Fibroblast of skin of left quadriceps (primary cell): ENCODE measurements at regions not wholly inside any gene's neighbourhood (a gene's known extent, or its start where the extent isn't known, plus 50 kb on each side); places are given as distances from the start of the nearest gene placed in this dataset.

ENCODE experiments used
- DNase-seq, 2 experiments: peaks; one replicate each; pipeline ENCODE4 v3.0.0-alpha.2; 2013; ENCODE audit warnings: low read depth in 2 of 2

DNA sequence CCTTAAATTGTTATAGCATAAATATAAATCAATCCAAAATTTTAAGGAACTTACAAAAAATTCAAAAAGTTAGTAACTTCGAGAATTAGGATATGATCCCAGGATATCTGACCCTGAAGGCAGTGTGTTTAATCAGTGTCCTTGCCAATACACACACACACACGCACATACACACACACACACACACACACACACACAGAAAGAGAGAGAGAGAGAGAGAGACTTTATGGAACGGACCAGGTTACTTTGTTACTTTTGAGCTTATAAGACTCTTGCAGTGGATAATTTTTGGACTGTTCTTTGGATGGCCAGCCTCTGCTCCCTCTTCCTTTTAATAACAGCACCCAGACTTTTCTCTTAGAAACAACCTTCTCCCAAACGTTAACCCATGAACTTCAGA, 322.9 kb downstream of the NFIB start:
- no peak for DNase-seq

DNA sequence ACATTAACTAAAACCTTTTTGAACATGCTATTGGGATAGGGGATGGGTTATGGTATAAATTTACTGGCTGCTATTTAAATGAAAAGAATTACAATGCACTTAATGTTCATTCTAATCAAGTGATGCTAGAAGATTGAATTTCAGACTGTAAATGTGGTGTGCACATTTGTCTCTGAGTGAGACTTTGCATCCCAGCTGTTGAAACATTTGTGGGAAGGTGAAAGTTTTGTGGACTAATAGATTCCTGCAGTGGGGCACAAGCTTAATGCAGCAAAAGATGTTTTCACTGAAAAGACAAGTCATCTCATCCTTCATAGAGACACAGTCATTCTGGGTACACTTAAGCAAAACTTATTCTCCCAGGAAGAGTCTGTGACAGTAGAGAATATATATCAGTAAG, 323.6 kb downstream of the NFIB start:
- DNase-seq = no peak

DNA sequence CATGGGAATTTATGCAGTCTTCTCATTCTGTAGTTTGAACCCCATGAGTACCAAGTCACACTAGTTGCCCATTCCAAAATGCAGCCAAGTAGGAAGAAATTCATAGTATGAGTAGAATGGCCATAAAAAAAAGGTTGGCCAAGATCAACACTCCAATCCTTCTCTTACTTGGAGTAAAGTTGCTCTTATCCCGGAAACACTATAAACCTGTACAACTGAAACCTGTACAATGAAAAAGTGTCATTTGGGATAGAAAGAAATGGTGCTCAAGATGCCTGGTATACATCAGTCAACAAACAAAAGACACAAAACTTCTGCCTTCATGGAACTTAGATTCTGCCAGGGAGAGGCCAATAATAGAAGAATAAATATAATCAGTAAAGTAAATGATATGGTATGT, 325.0 kb downstream of the NFIB start:
- DNase-seq = no peak

DNA sequence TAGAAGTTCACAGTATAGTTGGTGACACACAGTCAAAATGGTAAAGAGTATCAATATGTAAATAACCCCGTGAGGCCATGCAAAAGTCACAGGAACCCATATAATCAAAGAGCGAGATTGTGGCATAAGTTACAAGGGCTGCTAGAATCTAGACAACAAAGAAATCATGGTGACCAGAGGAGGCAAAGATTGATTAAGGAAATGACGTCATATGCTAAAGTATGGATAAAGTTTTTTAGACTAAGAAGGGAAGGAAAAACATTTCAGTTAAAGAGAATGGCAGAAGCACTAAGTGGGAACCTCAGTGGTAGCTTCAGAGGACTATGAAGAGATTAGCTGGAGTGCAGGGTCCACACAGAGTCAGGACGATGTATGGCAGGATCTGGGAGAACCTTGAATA, 330.3 kb downstream of the NFIB start:
- DNase-seq = no peak

DNA sequence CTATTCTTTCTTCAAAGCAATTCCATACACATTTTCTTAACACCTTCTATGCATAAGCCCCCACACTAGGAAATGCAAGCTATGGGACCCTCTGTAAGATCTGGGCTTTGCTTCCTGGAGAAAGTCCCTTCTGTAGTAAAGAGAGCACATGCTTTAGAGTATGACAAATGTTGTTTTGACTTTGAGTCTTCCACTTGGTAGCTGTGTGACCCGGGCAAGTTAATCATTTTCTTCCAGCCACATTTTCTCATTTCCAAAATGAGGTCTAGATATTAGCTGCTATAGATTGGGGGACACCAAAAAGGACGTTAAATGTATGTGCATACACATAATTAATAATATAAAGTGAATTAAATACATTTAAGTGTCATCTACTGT, 334.0 kb downstream of the NFIB start:
- DNase-seq = no peak

DNA sequence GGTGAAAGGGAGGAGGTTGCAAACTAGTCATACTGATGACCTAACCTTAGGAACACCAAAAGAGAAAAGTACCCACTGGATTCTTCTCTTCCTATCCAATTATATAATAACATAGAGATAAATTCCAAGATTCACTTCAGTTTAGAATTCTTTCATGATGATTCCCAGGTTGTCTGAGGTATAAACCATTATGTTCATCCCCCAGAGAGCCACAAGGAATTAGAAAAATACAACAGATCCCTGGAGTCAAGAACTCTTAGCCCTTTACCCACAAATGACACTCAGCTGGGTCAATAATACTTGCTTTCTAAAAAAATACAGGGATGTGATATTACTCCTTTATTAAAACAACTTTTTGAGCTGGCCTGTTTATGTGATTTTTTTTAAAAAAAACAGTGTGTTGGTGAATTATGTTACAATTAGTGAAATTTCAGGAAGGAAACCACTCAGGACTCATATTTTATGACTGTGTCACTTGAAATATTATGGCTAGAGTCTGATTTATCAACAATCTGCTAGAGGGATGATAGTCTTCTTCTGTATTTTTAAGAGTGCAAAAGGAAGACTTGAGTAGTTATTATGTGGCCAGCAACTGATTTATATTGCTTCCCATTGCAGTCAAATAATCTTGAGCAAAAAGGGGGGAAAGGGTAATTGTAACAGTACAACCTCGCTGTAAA, 338.2 kb downstream of the NFIB start:
- DNase-seq = no peak

DNA sequence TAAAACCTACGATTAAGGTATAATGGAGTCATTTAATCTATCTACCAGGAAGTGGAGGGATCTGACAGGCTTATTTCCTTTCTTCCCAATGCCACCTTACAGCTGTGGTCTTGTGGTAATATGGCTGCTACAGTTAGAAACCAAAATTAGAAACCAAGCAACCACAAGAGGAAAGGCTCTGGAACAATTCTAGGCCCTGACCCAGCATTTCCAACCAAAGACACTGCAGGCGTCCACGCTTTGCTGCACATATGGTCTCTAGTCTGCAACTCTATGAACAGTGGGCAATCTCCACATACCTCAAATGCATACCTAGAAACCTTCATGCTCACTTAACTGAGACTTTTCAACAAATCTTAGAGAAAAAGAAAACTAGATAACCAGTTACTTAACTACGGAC, 339.1 kb downstream of the NFIB start:
- no peak for DNase-seq

DNA sequence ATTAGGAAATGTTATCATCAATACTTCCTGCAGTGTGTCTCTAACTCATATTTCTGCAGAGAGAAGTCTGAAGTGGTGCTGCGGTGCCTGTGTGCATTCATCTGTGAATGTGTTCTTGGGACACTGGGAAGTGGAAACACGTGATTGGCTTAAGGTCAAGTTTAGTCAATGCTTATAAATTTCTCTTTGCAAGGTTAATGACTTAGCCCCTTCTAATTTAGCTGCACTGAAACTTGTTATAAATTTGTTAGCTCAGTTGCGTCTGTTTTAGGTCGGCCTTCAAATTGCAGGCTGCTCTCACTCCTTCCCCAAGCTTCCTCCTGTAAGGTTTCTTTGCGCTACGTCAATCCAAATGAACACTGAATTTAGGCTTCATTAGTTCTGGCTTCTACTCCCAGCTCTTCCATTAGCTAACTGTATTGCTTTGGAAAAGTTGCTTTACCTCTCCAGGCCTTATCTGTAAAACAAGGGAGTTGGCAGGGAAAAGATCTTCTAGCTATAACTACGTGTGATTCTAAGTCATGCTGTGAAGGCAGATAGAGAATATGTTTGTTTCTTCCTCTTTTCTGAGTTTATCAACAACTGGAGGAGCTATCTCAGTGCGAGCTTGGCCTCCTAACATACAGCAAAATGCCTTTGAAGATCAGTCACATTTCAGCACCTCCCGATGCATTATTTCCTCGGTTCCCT, 341.8 kb downstream of the NFIB start:
- DNase-seq = no peak

DNA sequence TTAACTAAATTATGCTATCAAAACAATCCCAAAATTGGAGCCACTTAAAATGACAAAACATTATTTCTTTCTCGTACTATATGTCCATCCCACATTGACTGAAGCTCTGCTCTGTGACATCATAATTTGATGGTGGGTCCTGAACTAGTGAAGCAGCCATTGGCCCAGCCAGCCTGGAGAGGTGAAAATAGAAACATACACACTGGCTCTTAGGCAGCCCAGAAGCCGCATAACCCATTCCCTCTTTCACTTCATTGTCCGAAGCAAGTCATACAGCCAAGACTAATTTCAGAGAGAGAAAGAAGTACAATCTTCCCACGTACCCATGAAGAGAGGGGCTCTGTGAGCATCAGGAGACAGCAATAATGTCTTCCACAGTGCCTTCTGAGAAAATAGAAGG, 342.5 kb downstream of the NFIB start:
- DNase-seq = no peak

DNA sequence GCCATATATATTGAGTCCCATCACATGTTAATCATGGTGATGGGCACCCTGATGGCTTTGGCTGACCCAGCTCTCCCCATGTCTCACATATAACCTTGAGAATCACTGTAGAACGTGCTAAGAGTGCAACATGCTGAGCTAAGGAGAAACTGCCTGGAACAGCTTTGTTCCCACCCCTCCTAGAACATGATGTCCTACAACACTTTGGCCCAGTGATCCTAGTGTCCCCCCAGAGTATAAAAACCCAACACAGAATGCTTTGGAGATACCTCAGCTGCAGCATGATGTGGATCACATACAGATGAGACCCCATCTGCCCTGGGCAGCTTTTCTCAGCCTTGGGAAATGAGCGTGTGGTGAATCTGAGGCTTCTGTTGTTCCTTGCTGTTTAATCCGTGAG, 343.5 kb downstream of the NFIB start:
- no peak for DNase-seq

DNA sequence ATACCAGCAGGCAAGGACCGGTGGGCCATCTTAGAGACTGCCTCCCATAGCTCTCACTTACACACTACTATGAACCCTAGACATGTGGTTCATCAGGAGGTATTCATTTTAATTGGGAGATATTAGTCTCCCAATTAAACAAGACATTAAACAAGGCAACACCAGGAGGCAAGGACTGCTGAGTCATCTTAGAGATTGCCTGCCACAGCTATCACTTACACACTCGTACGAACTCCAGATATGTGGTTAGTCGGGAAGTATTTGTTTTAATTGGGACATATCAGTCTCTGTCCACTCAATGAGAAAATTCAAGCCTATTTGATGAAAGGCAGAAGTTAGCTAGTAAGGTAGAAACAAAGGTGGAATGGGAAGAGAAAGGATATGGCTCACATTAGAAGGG, 343.9 kb downstream of the NFIB start:
- DNase-seq = no peak

DNA sequence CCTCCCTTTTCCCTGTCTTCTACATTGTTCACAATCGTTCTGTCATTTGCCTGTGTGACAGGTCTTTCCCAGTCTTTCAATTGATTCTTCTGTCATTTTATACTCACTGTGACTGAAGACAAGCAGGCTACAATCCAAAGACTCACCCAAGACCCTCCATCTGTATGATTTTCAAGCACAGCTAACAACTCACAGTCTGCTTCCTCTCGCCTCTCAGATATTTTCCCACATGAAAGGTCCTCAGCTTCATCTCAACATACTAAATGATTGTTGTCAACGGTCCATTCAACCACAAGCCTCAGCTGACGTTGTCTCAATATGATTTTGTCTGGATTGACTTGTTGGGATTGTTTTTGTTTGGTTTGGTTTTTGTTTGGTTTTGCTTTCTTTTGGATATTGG, 346.5 kb downstream of the NFIB start:
- DNase-seq = no peak

DNA sequence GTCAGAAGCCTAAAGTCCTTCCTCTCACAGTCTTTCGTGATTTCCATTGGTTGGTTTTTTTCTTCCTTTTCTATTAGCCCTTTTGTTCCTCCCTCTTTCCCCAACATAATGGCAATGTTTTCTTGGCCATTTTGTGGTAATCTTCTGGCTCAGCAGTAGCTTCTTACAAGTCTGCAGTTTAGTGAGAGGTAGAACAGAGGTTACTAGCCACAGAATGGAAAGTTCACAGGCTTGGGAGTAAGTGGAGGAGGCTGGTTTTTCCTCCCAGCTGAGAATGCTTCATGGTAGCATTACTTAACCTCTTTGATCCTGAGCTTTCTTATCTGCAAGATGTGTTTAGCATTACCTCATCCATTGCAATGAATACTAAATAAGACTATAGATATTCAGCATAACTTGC, 346.9 kb downstream of the NFIB start:
- DNase-seq = no peak

DNA sequence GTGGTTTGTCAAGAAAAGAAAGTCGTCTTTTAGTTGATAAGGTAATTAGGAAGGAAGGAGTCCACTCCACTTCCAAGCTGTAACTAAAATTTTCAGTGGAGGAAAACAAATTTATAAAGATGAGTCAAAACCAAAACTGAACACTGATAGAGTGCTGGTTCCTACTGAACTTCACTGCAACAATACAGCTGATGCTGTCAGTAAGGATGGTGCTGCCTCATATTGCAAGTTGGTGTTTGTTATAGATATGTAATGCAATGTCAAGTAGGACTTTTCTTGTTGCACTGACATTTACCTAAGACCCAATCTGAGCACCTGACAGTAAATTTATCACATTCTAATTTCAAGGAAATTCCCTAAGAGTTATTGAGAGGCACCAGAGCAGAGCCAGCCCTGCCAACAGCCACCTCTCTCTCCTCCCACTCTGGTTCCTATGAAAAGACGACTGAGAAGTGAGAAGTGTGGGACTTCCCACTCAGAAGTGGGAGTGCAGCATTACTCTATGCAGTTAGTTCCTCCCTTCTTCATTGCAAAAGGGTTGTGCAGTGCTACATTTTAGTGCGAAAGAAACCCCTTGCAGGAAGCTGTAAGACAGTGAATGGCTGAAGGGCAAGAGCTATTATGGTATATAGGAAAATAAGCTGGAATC, 350.8 kb downstream of the NFIB start:
- no peak for DNase-seq

DNA sequence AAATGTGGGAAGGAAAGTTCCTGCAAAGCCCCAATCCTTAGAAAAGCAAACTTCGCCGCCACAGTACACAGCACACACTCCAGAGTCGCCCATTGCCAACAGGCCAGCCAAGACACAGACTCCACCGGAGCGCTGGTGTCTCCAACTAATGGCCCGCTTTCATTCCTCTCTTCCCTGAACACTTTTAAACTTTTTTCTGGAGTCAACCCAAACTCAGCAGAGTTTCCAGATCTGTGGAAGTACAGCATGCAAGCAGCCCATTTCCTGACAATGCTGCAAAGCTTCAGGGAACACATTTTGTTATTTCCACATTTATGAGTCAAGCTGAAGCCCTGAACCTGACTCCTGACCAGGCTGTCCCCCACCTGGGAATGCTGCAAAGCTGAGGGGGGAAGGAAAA, 351.9 kb downstream of the NFIB start:
- no peak for DNase-seq

DNA sequence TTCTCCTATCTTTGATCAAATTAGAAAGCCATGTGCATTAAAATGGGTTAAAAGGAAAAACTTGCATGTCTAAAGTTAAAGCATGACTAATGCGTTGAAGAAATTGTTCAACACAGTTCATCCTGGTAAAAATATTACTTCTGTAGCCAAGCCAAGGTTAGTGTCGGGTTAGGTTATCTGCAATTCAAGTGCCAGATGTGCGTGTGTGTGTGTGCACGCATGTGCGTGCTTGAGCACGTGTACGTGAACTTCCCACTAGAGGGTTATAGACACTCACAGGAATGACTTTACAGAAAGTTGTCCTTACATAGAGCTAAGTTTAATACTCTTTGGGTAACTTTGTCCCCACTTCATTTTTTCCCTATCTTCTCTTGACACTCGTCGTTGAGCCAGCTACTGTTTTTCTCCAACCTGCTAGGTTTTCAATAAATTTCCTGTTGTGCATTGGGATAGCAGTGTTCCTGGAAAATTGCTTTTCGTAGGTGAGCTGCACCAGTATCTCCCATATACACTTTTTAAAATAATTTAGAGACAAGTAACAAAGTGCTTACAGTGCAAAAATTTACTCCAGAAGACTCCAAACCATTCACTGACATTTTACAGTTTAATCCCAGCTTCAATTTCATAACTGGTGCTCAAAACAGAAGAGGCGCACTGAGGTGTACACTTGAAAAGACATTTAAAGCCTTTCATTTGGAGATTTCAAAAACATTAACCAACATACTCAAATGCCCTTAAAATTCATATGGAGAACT, 353.8 kb downstream of the NFIB start:
- DNase-seq = no peak

DNA sequence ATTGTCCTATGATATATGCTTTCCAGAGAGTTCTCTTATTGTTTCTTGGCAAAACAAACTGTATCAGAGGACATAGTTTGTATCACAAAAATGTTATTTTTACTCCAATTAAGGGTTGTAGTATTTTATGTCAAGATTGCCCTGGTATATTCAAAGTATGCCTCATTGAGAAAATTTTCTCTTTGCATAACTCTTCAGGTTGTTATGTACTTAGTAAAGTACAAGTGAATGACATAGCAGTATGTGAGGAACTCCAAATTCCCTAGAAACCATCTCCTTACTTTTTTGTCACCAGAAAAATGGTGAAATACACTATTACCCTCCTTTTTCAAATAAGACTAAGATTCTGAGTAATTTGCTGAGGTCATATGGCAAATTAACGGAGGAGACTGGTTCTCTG, 355.3 kb downstream of the NFIB start:
- DNase-seq = no peak

DNA sequence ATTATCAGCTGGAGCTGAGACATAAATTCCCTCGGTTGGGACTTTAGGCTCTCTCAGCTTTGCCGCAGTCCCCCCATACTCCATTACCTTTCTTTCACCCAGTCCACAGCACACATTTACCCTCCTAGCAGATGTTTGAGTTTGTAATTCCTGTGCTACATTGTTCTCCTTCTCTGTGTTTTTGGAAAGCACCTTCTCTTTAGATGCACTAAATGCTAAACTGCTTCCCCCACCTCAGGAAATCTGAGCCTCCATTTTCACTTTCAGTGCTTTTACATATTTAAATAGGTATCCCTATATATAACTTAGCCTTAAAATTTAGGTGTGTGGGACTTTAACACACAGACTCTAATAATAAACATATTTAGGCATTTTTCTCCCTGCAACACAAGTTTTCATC, 356.9 kb downstream of the NFIB start:
- DNase-seq = no peak

DNA sequence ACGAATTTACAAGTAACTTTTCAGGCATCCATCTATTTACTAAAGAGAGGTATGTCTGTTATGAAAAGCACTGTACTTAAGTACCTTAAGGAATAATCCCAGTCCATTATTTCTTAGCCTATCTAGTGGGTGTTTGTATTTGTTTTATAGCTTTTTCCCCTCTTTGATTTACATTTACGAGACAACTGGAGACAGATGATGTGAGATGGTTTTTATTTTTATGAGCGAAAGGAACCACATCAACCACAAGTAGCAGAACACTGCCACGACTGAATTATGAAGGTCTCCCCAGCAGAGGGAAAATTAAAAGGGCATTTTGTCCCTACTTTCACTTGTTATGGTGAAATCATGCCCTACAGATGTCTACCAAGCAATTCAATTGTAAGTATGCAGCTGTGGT, 357.8 kb downstream of the NFIB start:
- peak; percentile 74 to 80 for DNase-seq

DNA sequence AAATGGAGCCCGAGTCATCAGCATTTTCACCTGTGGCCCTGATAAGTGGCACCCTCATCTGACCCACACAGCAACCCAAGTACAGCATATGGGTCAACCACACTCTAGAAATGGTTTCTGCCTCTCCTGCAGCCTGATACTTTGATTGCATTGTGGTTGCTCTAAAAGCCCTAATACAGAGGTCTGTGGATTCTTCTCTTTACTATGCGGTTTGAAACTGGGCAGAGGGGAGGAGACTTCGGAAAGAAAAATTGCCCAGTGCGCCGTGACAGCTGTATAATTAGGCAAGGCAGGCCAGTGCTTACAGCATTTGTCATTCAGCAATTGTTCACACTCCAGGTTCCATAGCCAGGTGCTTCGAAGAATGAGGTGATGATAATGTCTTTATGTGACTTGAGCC, 361.0 kb downstream of the NFIB start:
- DNase-seq = no peak

DNA sequence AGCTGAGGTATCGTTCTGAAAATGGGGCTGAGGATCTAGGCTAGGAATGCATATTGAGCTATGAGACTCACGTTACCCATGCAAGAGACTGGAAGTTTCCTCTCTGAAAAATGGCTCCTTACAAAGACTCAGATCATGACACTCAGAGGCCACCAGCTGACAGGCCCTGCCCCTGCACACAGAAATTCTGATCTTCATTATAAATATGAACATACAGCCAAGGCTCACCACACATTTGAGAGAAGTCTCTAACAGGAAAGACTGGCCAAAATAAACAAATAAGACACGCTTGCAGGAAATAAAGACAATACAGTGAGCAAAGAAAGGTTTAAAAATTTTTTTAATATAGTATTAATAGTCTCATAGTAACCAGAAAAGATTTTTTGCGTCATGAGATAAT, 365.9 kb downstream of the NFIB start:
- DNase-seq = no peak

DNA sequence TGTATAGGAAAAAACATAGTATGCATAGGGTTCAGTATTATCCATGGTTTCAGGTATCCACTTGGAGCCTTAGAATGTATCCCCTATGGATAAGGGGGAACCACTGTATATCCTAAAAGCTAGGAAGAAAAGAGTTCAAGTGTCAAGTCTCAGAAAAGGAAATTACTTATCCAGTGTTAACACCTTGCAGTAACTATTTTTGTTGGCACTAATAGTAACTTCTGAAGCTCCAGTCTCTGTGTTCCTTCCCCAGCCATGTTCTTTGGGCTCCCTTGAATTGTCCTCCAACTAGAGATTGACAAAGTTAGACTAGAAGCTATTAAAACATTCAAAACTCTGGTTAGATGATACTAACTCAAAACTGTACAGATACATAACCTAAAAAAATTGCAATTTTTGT, 370.8 kb downstream of the NFIB start:
- no peak for DNase-seq

DNA sequence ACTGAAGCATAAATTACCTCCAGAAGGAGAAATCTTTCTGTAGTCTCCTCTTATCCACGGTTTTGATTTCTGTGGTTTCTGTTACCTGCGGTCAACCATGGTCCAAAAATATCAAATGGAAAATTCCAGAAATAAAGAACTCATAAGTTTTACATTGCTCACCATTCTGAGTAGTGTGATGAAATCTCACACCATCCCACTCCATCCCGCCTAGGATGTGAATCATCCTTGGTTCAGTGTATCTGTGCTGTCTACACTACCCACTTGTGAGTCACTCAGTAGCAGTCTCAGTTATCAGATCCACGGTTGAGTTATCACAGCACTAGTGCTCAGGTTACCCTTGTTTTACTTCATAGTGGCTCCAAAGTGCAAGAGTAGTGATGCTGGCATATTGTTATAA, 371.2 kb downstream of the NFIB start:
- peak; percentile 91 for DNase-seq
